ENCODE measurements at regions not wholly inside any gene's neighbourhood (a gene's known extent, or its start where the extent isn't known, plus 50 kb on each side); places are given as distances from the start of the nearest gene placed in this dataset.

GRCh38 chr6:126524811-126525326 lies 185.0 kb downstream of the CENPW start:
- no peak overlapping the region for H3K27ac ChIP-seq (ENCODE audit: insufficient read depth, low read length)
- no peaks in the 10 kb centered on the region for H3K9me1 ChIP-seq (ENCODE audit: insufficient read depth, low read length)
- H2AK5ac ChIP-seq (ENCODE audit: low read depth, low read length) = no peak overlapping the region
- in situ Hi-C loops (cut with MboI; ENCODE audit: low sequenced_read_pairs) = no loop called here
- H2BK20ac ChIP-seq (ENCODE audit: low read depth, low read length) = no peak overlapping the region
- H3K4me2 ChIP-seq (ENCODE audit: low read depth, low read length) = no peak overlapping the region
- intact Hi-C loops (cut with micrococcal nuclease) = no loop called here
- no peak overlapping the region for H4K8ac ChIP-seq (ENCODE audit: low read depth in 2 of 2, low read length in 2 of 2)
- ChIA-PET POLR2A (ENCODE audit: unreplicated experiment) (no interaction called here), CTCF (no interaction called here)
- no peak overlapping the region for H3K56ac ChIP-seq (ENCODE audit: extremely low read depth, insufficient read depth, low read length)
- H2BK5ac ChIP-seq (ENCODE audit: low read depth, low read length, poor library complexity, severe bottlenecking) = no peak overlapping the region
- H3K4ac ChIP-seq (ENCODE audit: low read depth, low read length) = no peak overlapping the region
- DNase-seq (no peak), ATAC-seq (ENCODE audit: low read depth) (no peak)
- TF ChIP-seq POLR2A (IDR thresholded peaks at IDR 0.05; ENCODE audit: low read depth, low read length) (no peak), MXI1 (IDR thresholded peaks at IDR 0.05; ENCODE audit: borderline replicate concordance, low read depth, low read length) (no peak), MAFK (IDR thresholded peaks at IDR 0.05; ENCODE audit: low read depth, low read length) (no peak), CEBPB (IDR thresholded peaks at IDR 0.05; ENCODE audit: low read depth, low read length) (no peak), CHD1 (IDR thresholded peaks at IDR 0.05; ENCODE audit: low read depth, low read length) (no peak), MAZ (IDR thresholded peaks at IDR 0.05; ENCODE audit: borderline replicate concordance, low read depth, low read length) (no peak), NFE2L2 (IDR thresholded peaks at IDR 0.05; ENCODE audit: low read depth, low read length) (no peak), BHLHE40 (IDR thresholded peaks at IDR 0.05; ENCODE audit: low read depth, low read length) (no peak)
- no peak overlapping the region for H4K5ac ChIP-seq (ENCODE audit: low read depth, low read length)
- H3K36me3 ChIP-seq (ENCODE audit: control insufficient read depth, insufficient read depth, low read length) = no peaks in the 10 kb centered on the region
- no peaks in the 10 kb centered on the region for H3K9me3 ChIP-seq (ENCODE audit: control insufficient read depth, insufficient read depth, low read length)
- BruUV-seq (replicated peaks) = no TSS peak
- no peaks in the 10 kb centered on the region for H4K20me1 ChIP-seq (ENCODE audit: insufficient read depth, low read length)
- no peak overlapping the region for H2AFZ ChIP-seq (replicated peaks; ENCODE audit: low read length, poor library complexity)
- no peak overlapping the region for H3K23ac ChIP-seq (ENCODE audit: low read depth, low read length)
- WGBS, 2 experiments (ENCODE audit: extremely low coverage in 2 of 2, insufficient read length in 1 of 2) = no CpG with 5 or more reads among the region's 2 CpGs
- H3K14ac ChIP-seq (replicated peaks; ENCODE audit: low read depth, low read length) = no peak overlapping the region
- no peak overlapping the region for H3K9ac ChIP-seq (ENCODE audit: low read depth, low read length)
- no peak overlapping the region for H2AK9ac ChIP-seq (replicated peaks; ENCODE audit: low read depth, low read length, poor library complexity)
- no peak overlapping the region for H3K4me3 ChIP-seq (ENCODE audit: insufficient read depth, low read depth, low read length)
- no peak overlapping the region for H3K18ac ChIP-seq (ENCODE audit: low read depth, low read length)
- H2BK15ac ChIP-seq (ENCODE audit: low read depth, low read length) = no peak overlapping the region
- H3K79me1 ChIP-seq (ENCODE audit: low read depth in 1 of 2, low read length in 2 of 2) = no peaks in the 10 kb centered on the region
- no peaks in the 10 kb centered on the region for H3K27me3 ChIP-seq (ENCODE audit: control insufficient read depth, insufficient read depth, low read length)
- dilution Hi-C loops (cut with HindIII; ENCODE audit: low sequenced_read_pairs, unreplicated experiment) = no loop called here
- H4K91ac ChIP-seq (ENCODE audit: insufficient read depth, low read depth, low read length) = no peak overlapping the region
- H2BK120ac ChIP-seq (ENCODE audit: low read depth, low read length) = no peak overlapping the region
- H3K4me1 ChIP-seq (ENCODE audit: control insufficient read depth, insufficient read depth, low read length) = no peaks in the 10 kb centered on the region
